T-helper 1 cell treated with Interleukin-12 subunit alpha and Interleukin-12 subunit beta and Interleukin-4 antibody, amounts not matched to agents 30 μg/mL and 1 μg/mL, for 36 hours (primary cell): ENCODE measurements at regions not wholly inside any gene's neighbourhood (a gene's known extent, or its start where the extent isn't known, plus 50 kb on each side); places are given as distances from the start of the nearest gene placed in this dataset.

Experiments used
- H3K27ac Mint-ChIP-seq: one replicate; pipeline ENCODE4 v1.8.0; 2021; ENCODE audit warnings: mild to moderate bottlenecking, mixed read lengths
- H3K27me3 Mint-ChIP-seq: one replicate; pipeline ENCODE4 v1.8.0; 2021; ENCODE audit warnings: low read depth, mixed read lengths
- H3K36me3 Mint-ChIP-seq: one replicate; pipeline ENCODE4 v1.8.0; 2021; ENCODE audit warnings: low read depth, mixed read lengths
- H3K4me1 Mint-ChIP-seq: one replicate; pipeline ENCODE4 v1.8.0; 2021; ENCODE audit warnings: low read depth, mixed read lengths
- H3K4me3 Mint-ChIP-seq: one replicate; pipeline ENCODE4 v1.8.0; 2021; ENCODE audit warnings: mild to moderate bottlenecking, moderate library complexity, mixed read lengths
- H3K9me3 Mint-ChIP-seq: one replicate; pipeline ENCODE4 v1.8.0; 2021; ENCODE audit warnings: mixed read lengths

GRCh38 chr5:30781643-30782042, 411.8 kb upstream of the CDH6 start:
- no peaks in the 10 kb centered on the region for H3K36me3 Mint-ChIP-seq
- H3K27ac Mint-ChIP-seq: no peak overlapping the region
- H3K9me3 Mint-ChIP-seq: peaks cover 26% of the 10 kb centered on the region
- H3K4me1 Mint-ChIP-seq: no peaks in the 10 kb centered on the region
- H3K27me3 Mint-ChIP-seq: no peaks in the 10 kb centered on the region
- no peak overlapping the region for H3K4me3 Mint-ChIP-seq

DNA sequence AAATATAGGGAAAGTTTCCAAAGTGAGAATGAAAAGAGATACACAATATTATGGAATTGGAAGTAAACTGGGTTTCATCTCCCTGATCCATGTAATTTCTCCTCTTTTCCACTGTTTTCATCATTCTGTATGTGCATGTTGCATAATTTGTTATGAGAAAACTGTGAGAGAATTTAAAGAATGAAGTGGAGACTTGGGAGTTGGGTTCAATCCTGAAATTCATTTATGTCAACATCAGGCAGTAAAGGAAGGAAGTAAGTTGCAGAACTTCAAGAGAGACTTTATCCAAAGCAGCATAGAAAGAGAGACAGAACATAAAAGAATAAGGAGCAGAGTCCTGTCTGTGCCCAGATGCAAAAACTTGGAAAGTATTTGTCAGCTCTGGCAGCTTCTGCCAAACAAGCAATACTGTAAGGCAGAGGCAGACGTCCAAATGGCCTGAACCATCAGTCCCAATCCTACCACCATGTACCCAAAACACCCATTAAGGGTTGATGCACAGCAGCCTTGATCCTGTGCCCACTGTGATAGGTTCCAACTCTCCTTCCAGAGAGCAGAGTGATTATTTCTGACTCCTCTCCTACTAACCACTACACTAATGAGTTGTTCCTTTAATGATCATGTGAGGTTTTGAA, 425.3 kb upstream of the CDH6 start:
- H3K27ac Mint-ChIP-seq: no peak overlapping the region
- H3K36me3 Mint-ChIP-seq: no peaks in the 10 kb centered on the region

DNA sequence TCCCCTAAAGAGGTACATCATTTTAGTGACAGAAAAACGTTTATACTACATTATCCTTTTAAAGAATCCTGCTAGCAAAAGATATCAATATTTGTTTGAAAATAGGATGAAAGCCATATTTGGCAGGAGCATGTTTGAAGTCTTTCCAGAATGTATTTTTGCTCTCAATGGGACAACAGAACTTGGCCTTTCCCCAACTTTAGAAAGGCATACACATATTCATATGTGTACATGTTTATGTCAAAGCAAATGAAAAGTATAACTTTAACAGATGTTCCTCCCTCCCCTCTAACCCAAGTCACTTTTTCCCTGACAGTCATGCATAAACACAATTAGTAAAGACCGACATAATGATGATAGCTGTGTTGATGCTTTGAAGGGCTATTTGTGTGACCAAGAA, 427.8 kb upstream of the CDH6 start:
- Mint-ChIP-seq H3K27me3 (no peaks in the 10 kb centered on the region), H3K4me3 (no peak overlapping the region), H3K36me3 (no peaks in the 10 kb centered on the region), H3K4me1 (no peaks in the 10 kb centered on the region), H3K27ac (no peak overlapping the region), H3K9me3 (peaks cover 5% of the 10 kb centered on the region)

More for the DNA sequence above, 425.3 kb upstream of the CDH6 start:
- Mint-ChIP-seq H3K27me3 (no peaks in the 10 kb centered on the region), H3K9me3 (peaks cover 2% of the 10 kb centered on the region), H3K4me3 (no peak overlapping the region), H3K4me1 (no peaks in the 10 kb centered on the region)

DNA sequence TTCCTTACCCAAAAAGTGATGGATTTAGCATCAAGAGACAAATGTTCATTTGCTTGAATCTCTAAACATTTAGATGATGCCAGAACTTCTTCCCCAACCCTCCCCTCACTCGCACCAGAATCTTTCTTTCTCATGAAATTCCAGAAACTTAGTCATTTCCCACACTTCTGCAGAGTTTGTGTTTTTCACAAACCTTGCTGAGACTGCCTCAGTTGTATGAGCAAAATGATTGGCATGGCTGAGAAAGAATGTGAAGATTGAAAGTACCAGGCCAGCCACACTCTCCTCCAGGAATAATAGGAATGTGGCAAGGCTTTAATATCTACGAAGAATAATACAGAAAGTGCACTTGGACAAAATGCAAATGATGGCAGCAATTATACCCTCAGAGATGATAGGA, 428.3 kb upstream of the CDH6 start:
- no peaks in the 10 kb centered on the region for H3K36me3 Mint-ChIP-seq

GRCh38 chr5:30764704-30765103, 428.8 kb upstream of the CDH6 start:
- H3K4me3 Mint-ChIP-seq: no peak overlapping the region

More for the DNA sequence above, 428.3 kb upstream of the CDH6 start:
- H3K4me3 Mint-ChIP-seq: no peak overlapping the region
- peaks cover 7% of the 10 kb centered on the region for H3K9me3 Mint-ChIP-seq
- H3K27ac Mint-ChIP-seq: no peak overlapping the region
- no peaks in the 10 kb centered on the region for H3K4me1 Mint-ChIP-seq
- no peaks in the 10 kb centered on the region for H3K27me3 Mint-ChIP-seq

DNA sequence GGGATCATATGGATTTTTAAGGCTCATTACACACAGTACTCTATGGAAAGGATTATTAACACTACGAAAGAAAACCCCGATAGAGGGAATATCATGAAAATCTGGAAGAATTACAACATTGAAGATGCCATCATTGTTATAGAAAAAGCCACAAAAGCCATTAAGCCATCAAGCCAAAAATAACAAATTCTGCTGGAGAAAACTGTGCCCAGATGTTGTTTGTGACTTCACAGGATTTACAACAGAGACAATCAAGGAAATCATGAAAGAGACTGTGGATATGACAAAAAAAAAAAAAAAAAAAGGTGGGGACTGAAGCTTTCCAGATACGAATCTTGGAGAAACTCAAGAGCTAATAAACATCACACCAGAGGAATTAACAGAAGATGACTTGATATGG, 433.8 kb upstream of the CDH6 start:
- Mint-ChIP-seq H3K4me1 (no peaks in the 10 kb centered on the region), H3K27me3 (no peaks in the 10 kb centered on the region), H3K4me3 (no peak overlapping the region), H3K36me3 (no peaks in the 10 kb centered on the region), H3K27ac (no peak overlapping the region), H3K9me3 (peaks cover 20% of the 10 kb centered on the region)

More at GRCh38 chr5:30764704-30765103, 428.8 kb upstream of the CDH6 start:
- Mint-ChIP-seq H3K36me3 (no peaks in the 10 kb centered on the region), H3K27ac (no peak overlapping the region), H3K4me1 (no peaks in the 10 kb centered on the region), H3K27me3 (no peaks in the 10 kb centered on the region), H3K9me3 (peaks cover 12% of the 10 kb centered on the region)

DNA sequence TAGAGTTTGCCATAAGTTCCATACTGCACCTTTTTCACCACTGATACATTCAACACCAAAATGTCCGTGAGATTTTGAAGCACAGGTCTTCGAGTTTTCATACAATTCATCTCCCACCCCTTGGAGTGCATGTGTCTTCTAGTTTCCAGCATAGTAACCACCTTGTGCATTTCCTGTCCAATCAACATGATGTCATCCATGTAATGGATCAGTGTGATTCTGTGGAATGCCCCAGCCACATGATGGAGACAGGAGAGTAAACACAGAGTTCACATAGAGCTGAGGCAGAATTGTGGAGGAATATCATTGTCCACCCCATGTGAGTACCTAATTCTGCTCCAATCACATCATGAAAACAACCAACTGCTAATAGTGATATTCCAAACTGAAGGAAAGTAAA, 441.5 kb upstream of the CDH6 start:
- Mint-ChIP-seq H3K4me3 (no peak overlapping the region), H3K36me3 (no peaks in the 10 kb centered on the region), H3K27me3 (no peaks in the 10 kb centered on the region), H3K27ac (no peak overlapping the region), H3K4me1 (no peaks in the 10 kb centered on the region), H3K9me3 (peaks cover 20% of the 10 kb centered on the region)

GRCh38 chr5:30749971-30750370, 443.5 kb upstream of the CDH6 start:
- Mint-ChIP-seq H3K4me1 (no peaks in the 10 kb centered on the region), H3K27me3 (no peaks in the 10 kb centered on the region), H3K27ac (no peak overlapping the region), H3K9me3 (peaks cover 20% of the 10 kb centered on the region), H3K36me3 (no peaks in the 10 kb centered on the region), H3K4me3 (no peak overlapping the region)

DNA sequence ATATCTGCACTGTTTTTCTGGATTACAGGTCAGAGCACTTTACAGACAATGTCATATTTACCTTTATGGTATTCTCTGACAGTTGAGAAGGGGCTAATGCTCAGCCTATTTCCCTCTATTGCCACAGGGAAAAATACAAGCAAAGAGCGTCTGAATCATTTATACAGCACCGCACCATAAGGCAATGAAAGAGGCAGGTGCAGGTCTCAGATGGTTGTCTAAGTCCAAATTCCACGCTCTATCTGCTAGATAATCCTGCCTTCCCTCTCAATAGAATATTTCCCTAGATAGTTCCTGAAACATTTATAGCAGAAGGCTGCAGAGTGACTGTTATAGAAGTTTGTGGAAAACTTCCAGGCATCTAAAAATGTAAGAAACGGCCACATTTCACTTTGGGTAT, 446.1 kb upstream of the CDH6 start:
- Mint-ChIP-seq H3K4me1 (no peaks in the 10 kb centered on the region), H3K27ac (no peak overlapping the region), H3K27me3 (no peaks in the 10 kb centered on the region), H3K36me3 (no peaks in the 10 kb centered on the region), H3K9me3 (peaks cover 23% of the 10 kb centered on the region), H3K4me3 (no peak overlapping the region)

DNA sequence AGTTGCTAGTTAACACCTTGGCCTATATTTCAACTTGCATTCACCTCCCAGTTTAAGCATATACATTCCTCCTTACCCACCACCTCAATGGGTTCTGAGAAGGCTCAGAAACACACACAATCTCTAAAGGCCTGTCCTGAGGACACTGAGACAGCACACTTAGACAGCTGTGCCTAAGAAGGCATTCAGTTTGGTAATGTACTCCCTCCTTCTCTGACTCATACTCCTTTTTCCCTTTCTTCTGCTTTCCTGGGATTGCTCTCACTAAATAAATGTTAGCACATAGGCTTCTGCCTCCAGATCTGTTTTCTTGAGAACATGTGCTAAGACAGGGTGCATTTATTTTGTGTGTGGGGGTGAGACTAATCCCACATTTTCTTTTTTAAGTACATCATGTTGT, 456.8 kb upstream of the CDH6 start:
- Mint-ChIP-seq H3K36me3 (no peaks in the 10 kb centered on the region), H3K27me3 (no peaks in the 10 kb centered on the region), H3K4me3 (no peak overlapping the region), H3K4me1 (no peaks in the 10 kb centered on the region), H3K9me3 (peaks cover 4% of the 10 kb centered on the region), H3K27ac (no peak overlapping the region)

- H3K4me3 Mint-ChIP-seq: no peak overlapping the region
- H3K36me3 Mint-ChIP-seq: no peaks in the 10 kb centered on the region
- no peak overlapping the region for H3K27ac Mint-ChIP-seq
Measured at GRCh38 chr5:30734118-30734517, 459.4 kb upstream of the CDH6 start.

DNA sequence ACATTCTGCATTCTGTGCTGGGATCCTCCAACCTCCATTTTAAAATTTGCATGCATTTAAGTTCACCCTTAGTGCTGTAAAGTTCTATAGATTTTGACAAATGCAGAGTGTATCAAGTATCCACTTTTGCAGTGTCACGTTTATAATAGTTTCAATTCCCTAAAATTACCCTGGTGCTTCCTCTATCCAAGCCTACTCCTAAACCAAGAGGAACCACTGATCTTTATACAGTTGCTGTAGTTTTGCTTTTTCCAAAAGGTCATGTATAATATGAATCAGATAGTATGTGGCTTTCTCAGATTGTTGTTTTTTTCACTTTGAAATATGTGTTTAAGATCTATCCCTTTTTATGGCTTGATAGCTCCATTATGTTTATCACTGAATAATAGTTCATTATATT, 468.4 kb upstream of the CDH6 start:
- Mint-ChIP-seq H3K4me3 (no peak overlapping the region), H3K36me3 (no peaks in the 10 kb centered on the region), H3K27me3 (no peaks in the 10 kb centered on the region), H3K9me3 (peaks cover 25% of the 10 kb centered on the region), H3K27ac (no peak overlapping the region), H3K4me1 (no peaks in the 10 kb centered on the region)

More at GRCh38 chr5:30734118-30734517, 459.4 kb upstream of the CDH6 start:
- no peaks in the 10 kb centered on the region for H3K27me3 Mint-ChIP-seq
- no peaks in the 10 kb centered on the region for H3K4me1 Mint-ChIP-seq
- H3K9me3 Mint-ChIP-seq: peaks cover 3% of the 10 kb centered on the region

- Mint-ChIP-seq H3K4me1 (no peaks in the 10 kb centered on the region), H3K27ac (no peak overlapping the region), H3K27me3 (no peaks in the 10 kb centered on the region), H3K36me3 (no peaks in the 10 kb centered on the region), H3K4me3 (no peak overlapping the region), H3K9me3 (peaks cover 40% of the 10 kb centered on the region)
Measured at GRCh38 chr5:30698217-30698616, 495.3 kb upstream of the CDH6 start.

DNA sequence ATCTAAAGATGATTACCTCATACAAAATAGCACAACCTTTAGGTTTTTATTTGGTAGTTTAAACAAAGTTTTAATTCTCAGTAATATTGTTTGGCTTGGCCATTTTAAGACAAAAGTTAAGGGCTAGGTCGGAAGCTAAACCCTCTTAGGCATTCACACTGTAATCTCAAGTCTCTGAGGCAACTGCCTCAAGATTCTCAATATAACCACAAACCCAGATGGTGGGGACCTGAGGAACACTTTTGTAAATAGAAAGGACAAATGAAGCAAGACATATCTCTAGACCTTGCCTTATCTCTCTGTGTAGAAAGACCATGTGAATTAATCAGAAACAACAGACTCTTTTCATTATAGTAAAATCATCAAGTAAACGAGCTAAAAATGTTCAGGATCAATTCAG, 500.2 kb upstream of the CDH6 start:
- peaks cover 33% of the 10 kb centered on the region for H3K9me3 Mint-ChIP-seq
- no peaks in the 10 kb centered on the region for H3K4me1 Mint-ChIP-seq
- H3K36me3 Mint-ChIP-seq: no peaks in the 10 kb centered on the region
- H3K27me3 Mint-ChIP-seq: no peaks in the 10 kb centered on the region
- no peak overlapping the region for H3K27ac Mint-ChIP-seq
- H3K4me3 Mint-ChIP-seq: no peak overlapping the region

DNA sequence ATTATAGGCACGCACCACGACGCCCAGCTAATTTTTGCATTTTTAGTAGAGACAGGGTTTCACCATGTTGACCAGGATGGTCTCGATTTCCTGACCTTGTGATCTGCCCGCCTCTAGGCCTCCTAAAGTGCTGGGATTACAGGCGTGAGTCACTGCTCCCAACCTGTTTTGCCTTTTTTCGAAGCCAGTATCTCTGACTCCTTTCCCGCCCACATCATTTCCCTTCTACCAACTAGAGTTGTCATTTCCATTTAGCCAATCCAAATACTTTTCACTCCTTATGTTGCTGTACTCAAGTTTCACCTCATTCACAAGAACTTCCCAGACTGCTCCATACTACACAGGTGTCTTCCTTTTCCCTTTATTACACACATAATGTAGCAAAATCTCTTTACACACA, 502.6 kb upstream of the CDH6 start:
- no peaks in the 10 kb centered on the region for H3K36me3 Mint-ChIP-seq
- H3K9me3 Mint-ChIP-seq: peaks cover 21% of the 10 kb centered on the region
- no peaks in the 10 kb centered on the region for H3K27me3 Mint-ChIP-seq
- H3K27ac Mint-ChIP-seq: no peak overlapping the region
- H3K4me1 Mint-ChIP-seq: no peaks in the 10 kb centered on the region
- H3K4me3 Mint-ChIP-seq: no peak overlapping the region

DNA sequence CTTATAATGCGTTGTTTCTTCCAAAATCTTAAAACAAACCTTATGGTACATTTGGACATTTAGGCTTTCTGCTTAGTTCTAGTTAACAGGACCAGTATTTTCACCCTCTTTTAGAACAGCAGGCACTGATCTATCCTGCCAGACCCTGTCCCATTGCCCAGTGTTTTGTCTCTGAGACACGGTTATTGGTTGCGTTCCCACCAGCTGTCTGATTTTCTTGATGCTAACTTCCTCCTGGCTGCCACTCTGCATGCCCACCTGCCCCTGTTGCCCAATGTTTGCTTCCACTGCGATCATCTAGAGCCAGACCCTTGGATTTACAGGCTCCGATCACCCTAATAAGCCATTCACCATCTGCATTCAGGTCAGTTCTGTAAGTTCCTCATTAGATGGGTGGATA, 506.0 kb upstream of the CDH6 start:
- Mint-ChIP-seq H3K4me1 (no peaks in the 10 kb centered on the region), H3K9me3 (peaks cover 21% of the 10 kb centered on the region), H3K4me3 (no peak overlapping the region), H3K27ac (no peak overlapping the region), H3K27me3 (no peaks in the 10 kb centered on the region), H3K36me3 (no peaks in the 10 kb centered on the region)
